Sigmoid colon (tissue), 6 donors: ENCODE measurements at regions not wholly inside any gene's neighbourhood (a gene's known extent, or its start where the extent isn't known, plus 50 kb on each side); places are given as distances from the start of the nearest gene placed in this dataset.

Experiments used
- DNase-seq: peaks from one replicate; pipeline ENCODE4 v3.0.0-alpha.2; 2019
- H3K27ac ChIP-seq, 4 donors: fragments of 200-600 bp; sonication (generic); one replicate each; pipeline ENCODE4 v1.5.1; 2016 to 2019; ENCODE audit warnings: mild to moderate bottlenecking in 1 of 4
- H3K27me3 ChIP-seq, 3 donors: fragments of 200-600 bp; sonication (generic); one replicate each; pipeline ENCODE4 v1.5.1; 2019; ENCODE audit warnings: mild to moderate bottlenecking in 1 of 3
- H3K36me3 ChIP-seq, 4 donors: fragments of 200-600 bp; sonication (generic); one replicate each; pipeline ENCODE4 v1.5.1; 2016 to 2019
- H3K4me1 ChIP-seq, 4 donors: fragments of 200-600 bp; sonication (generic); one replicate each; pipeline ENCODE4 v1.5.1; 2017 to 2019
- H3K4me3 ChIP-seq, 4 donors: fragments of 200-600 bp; sonication (generic); one replicate each; pipeline ENCODE4 v1.5.1; 2017 to 2019; ENCODE audit warnings: mild to moderate bottlenecking in 2 of 4, moderate library complexity in 1 of 4
- H3K9me3 ChIP-seq, 4 donors: fragments of 200-600 bp in 3 of 4; sonication (generic) in 3 of 4; one replicate each; pipeline versions ENCODE4 v1.5.1 to v1.6.1; 2013 to 2019
- EP300 ChIP-seq, 4 donors: sonication (generic); formaldehyde crosslinking; IDR thresholded peaks; one replicate each; pipeline ENCODE4 v1.6.1; 2017; ENCODE audit warnings: antibody characterized with exemption in 4 of 4
- POLR2A ChIP-seq, 2 donors: fragments of 450-650 bp; IDR thresholded peaks; one replicate each; pipeline ENCODE4 v1.6.1; 2016; ENCODE audit warnings: antibody characterized with exemption in 2 of 2, mild to moderate bottlenecking in 2 of 2, moderate library complexity in 2 of 2
- POLR2AphosphoS5 ChIP-seq, 4 donors: sonication (generic); formaldehyde crosslinking; IDR thresholded peaks; one replicate each; pipeline ENCODE4 v1.6.1; 2017; ENCODE audit warnings: antibody characterized with exemption in 4 of 4
- WGBS, 2 donors: extraction: QIAGEN DNeasy Blood & Tissue Kit; methylation state at CpG; one replicate each; pipeline ENCODE4 v1.1.7; 2013; 5-methylcytosine and 5-hydroxymethylcytosine counted together
- intact Hi-C: fragments of 100-400 bp; cut with DNase I; formaldehyde crosslinking; loops from one replicate; pipeline ENCODE4 v1.15.1; 2023
- TF ChIP-seq, protein P1 (sequence below), 4 experiments: fragments of 450-650 bp in 3 of 4; fragments of 200-600 bp in 1 of 4; IDR thresholded peaks; one replicate each; pipeline ENCODE4 v1.5.1; 2016 to 2019; ENCODE audit warnings: antibody characterized with exemption in 4 of 4, mild to moderate bottlenecking in 3 of 4, moderate library complexity in 2 of 4
- donor health status: healthy with polysubstance abuse.
- donor health status: healthy.

DNA sequence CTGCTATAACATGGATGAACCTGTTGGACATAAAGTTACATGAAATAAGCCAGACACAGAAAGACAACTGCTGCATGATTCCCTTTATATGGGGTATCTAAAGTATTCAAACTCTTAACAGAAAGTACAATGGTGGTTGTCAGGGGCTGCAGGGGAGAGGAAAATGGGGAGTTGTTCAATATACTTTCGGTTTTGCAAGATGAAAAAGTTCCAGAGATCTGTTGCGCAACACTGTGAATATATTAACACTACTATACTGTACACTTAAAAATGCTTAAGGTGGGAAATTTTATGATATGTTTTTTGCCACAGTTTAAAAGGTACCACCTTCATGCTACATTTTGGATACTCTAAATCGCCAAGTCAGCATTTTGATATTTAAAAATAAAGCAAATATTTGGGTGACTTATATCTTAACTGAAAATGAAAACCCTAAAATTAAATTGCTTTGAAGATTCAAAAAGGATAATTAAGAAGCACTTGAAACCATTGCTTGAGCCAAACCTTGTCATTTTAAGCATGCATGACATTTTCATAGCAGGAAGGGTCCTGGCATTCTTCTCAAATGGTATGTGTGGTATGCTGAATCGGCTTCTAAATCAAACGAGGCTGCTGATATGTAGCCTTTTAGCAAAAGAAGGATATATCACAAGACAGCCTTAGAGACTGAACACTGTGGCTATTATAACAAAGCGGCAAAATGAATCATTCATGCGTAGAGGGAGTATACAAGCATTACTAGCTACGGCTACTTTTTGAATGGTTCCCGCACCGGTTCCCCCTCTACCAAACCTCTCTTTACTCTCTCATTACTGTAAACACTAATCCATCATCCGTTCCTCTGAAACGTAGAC is 607.1 kb upstream of the DIPK2B start:
- H3K4me1 ChIP-seq, result peaks cover 0 to 11% (median 4%) of the 10 kb centered on the region in 4 donors
- H3K27ac ChIP-seq, result peak overlapping the region in 3 of 4 donors; percentile 39 to 61 (median 52)
- H3K36me3 ChIP-seq, result no peaks in the 10 kb centered on the region
- intact Hi-C loops, result no loop called here
- peak overlapping the region in 3 of 4 donors; percentile 6 to 37 (median 31) for H3K4me3 ChIP-seq
- WGBS, 2 donors, result 62 to 83% methylated on average over 12 of the region's 12 CpGs
- H3K9me3 ChIP-seq, result no peaks in the 10 kb centered on the region
- TF ChIP-seq, protein P1, sequence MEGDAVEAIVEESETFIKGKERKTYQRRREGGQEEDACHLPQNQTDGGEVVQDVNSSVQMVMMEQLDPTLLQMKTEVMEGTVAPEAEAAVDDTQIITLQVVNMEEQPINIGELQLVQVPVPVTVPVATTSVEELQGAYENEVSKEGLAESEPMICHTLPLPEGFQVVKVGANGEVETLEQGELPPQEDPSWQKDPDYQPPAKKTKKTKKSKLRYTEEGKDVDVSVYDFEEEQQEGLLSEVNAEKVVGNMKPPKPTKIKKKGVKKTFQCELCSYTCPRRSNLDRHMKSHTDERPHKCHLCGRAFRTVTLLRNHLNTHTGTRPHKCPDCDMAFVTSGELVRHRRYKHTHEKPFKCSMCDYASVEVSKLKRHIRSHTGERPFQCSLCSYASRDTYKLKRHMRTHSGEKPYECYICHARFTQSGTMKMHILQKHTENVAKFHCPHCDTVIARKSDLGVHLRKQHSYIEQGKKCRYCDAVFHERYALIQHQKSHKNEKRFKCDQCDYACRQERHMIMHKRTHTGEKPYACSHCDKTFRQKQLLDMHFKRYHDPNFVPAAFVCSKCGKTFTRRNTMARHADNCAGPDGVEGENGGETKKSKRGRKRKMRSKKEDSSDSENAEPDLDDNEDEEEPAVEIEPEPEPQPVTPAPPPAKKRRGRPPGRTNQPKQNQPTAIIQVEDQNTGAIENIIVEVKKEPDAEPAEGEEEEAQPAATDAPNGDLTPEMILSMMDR (IDR thresholded peaks at IDR 0.05), result no peak
- TF ChIP-seq EP300 (IDR thresholded peaks at IDR 0.05) (no peak), POLR2A (IDR thresholded peaks at IDR 0.05) (no peak), POLR2AphosphoS5 (IDR thresholded peaks at IDR 0.05) (no peak)
- no peaks in the 10 kb centered on the region for H3K27me3 ChIP-seq
- DNase-seq, result no peak

DNA sequence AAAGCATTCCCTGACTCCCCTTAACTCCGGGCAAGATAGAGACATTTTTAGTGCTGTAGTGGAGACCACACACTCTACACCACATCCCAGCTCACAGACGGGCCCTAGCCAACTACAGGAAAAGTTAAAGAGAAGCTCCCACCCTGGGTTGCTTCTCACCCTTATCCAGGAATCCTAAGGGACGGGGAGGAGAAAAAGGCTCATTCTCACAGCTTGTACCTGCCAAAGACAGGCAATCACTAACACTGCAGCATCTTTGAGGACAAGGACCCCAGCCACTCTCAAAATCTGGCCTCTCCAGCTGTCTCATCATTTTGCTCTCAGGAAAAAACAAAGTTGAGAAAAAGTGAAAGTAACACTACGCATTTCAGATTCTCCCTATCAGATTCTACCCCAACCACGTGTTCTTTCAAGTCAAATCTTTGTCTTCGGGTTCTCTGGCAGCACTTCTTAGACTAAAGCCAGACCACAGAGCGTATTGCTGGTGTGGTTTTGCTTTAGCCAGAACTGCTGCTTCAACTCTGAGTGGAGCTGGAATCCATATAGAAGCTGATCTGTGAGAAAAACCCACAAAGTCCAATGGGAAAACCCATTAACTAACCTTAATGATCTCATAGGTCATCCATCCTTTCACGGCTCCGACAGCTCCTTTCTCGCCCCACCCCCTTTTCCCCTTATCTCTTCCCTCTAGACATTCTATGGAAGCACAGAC is 605.9 kb upstream of the DIPK2B start:
- peak overlapping the region; percentile 40 to 61 (median 52) for H3K27ac ChIP-seq
- TF ChIP-seq EP300 (IDR thresholded peaks at IDR 0.05) (no peak), POLR2AphosphoS5 (IDR thresholded peaks at IDR 0.05) (peak in 1 of 4 donors; percentile 14)
- H3K4me1 ChIP-seq, result peaks cover 0 to 11% (median 4%) of the 10 kb centered on the region in 4 donors
- no peaks in the 10 kb centered on the region for H3K9me3 ChIP-seq
- WGBS, 2 donors, result 34 to 74% methylated on average over 10 of the region's 10 CpGs
- no peaks in the 10 kb centered on the region for H3K36me3 ChIP-seq
- intact Hi-C loops, result no loop called here
- H3K27me3 ChIP-seq, result no peaks in the 10 kb centered on the region
- DNase-seq, result no peak
- peak overlapping the region in 3 of 4 donors; percentile 27 to 37 (median 31) for H3K4me3 ChIP-seq

DNA sequence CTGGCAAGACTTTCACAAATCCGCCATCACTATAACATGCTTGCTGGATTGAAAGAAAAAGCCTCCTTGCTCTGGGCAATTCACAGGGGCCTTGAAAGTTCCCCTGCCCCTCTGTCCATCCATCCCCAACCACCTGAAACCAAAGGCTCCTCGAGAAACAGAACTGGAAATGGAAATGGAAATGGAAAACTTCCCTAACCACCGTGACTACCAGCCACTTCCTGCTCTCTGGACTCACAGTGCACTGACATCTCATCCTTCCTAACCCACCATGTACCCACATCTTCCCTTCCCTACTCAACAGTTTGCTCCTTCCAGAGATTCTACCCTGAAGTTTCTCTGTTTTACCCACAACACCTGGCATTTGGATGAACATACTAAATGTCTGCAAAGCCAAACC is 603.6 kb upstream of the DIPK2B start:
- Histone ChIP-seq H3K4me1 (peaks cover 0 to 11% (median 4%) of the 10 kb centered on the region in 4 donors), H3K36me3 (no peaks in the 10 kb centered on the region), H3K4me3 (no peak overlapping the region), H3K27me3 (no peaks in the 10 kb centered on the region), H3K9me3 (no peaks in the 10 kb centered on the region), H3K27ac (no peak overlapping the region)
- 79 to 94% methylated on average over 3 of the region's 3 CpGs for WGBS, 2 donors
- no peak for DNase-seq
- TF ChIP-seq EP300 (IDR thresholded peaks at IDR 0.05), result no peak
- no peak for TF ChIP-seq POLR2A (IDR thresholded peaks at IDR 0.05)
- TF ChIP-seq, protein P1 (IDR thresholded peaks at IDR 0.05), result no peak
- no peak for TF ChIP-seq POLR2AphosphoS5 (IDR thresholded peaks at IDR 0.05)
- intact Hi-C loops, result no loop called here

DNA sequence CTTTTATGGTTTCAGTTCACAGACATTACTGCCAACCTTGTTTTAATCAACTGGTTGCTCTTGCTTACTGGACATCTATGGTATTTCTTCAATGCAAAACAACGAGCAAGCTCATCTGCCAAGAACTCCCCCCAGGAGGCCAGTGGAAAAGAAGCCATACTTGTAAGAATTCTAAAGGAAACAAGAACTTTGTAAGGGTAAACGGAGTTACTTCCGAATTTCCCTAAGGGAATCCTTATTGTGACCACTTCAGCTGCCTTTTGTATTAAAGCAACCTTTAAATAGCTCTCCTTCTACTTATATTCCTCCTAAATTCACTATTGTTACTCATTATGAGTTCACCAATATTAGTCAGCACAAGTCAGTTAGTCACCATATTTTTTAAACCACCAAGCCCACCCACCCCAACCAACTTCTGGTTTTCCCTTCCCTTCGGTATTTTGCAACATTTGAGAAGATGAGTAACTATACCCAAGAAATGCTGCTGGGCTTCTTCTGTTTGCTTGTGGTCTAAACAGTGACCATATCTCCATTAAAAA is 602.8 kb upstream of the DIPK2B start:
- Histone ChIP-seq H3K4me3 (no peak overlapping the region), H3K27ac (no peak overlapping the region), H3K4me1 (peaks cover 0 to 11% (median 4%) of the 10 kb centered on the region in 4 donors), H3K36me3 (no peaks in the 10 kb centered on the region), H3K27me3 (no peaks in the 10 kb centered on the region), H3K9me3 (no peaks in the 10 kb centered on the region)
- no peak for DNase-seq
- TF ChIP-seq, protein P1 (IDR thresholded peaks at IDR 0.05), result no peak
- TF ChIP-seq EP300 (IDR thresholded peaks at IDR 0.05) (no peak), POLR2AphosphoS5 (IDR thresholded peaks at IDR 0.05) (no peak), POLR2A (IDR thresholded peaks at IDR 0.05) (no peak)
- intact Hi-C loops, result no loop called here
- WGBS, 2 donors, result 59 to 76% methylated on average over 4 of the region's 4 CpGs

DNA sequence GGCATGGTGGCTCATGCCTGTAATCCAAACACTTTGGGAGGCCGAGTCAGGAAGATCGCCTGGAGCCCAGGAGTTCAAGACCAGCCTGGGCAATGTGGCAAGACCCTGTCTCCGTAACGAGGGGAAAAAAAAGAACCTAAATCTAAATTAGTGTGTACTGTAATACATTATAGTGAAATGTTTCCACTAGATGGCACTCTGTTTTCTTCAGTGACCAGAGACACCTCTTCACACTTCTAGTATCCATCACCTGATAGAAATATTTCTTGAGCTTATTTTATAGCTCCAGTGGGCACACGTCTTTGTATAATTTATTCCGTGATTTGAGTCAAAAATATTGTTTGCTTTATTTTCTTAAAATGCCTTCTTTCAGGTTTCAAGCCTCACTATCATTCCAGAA is 600.9 kb upstream of the DIPK2B start:
- Histone ChIP-seq H3K9me3 (no peaks in the 10 kb centered on the region), H3K4me3 (no peak overlapping the region), H3K4me1 (no peaks in the 10 kb centered on the region), H3K27me3 (no peaks in the 10 kb centered on the region), H3K27ac (no peak overlapping the region), H3K36me3 (no peaks in the 10 kb centered on the region)
- WGBS, 2 donors, result 52% methylated on average over 6 of the region's 6 CpGs
- intact Hi-C loops, result no loop called here
- TF ChIP-seq POLR2A (IDR thresholded peaks at IDR 0.05) (no peak), POLR2AphosphoS5 (IDR thresholded peaks at IDR 0.05) (no peak)
- TF ChIP-seq, protein P1 (IDR thresholded peaks at IDR 0.05), result peak in 2 of 4 experiments; percentile 22 to 31
- DNase-seq, result no peak
